HK-2 (cell line): ENCODE measurements at regions not wholly inside any gene's neighbourhood (a gene's known extent, or its start where the extent isn't known, plus 50 kb on each side); places are given as distances from the start of the nearest gene placed in this dataset.
"Not testable (repeated sequence)": the region's sequence is repeated elsewhere in the genome, so short reads cannot be mapped to it uniquely, and the experiment has no call there.

ENCODE experiments used
- DNase-seq: peaks from one replicate; pipeline ENCODE4 v3.0.0-alpha.2; 2018; ENCODE audit not compliant: unreplicated experiment

DNA sequence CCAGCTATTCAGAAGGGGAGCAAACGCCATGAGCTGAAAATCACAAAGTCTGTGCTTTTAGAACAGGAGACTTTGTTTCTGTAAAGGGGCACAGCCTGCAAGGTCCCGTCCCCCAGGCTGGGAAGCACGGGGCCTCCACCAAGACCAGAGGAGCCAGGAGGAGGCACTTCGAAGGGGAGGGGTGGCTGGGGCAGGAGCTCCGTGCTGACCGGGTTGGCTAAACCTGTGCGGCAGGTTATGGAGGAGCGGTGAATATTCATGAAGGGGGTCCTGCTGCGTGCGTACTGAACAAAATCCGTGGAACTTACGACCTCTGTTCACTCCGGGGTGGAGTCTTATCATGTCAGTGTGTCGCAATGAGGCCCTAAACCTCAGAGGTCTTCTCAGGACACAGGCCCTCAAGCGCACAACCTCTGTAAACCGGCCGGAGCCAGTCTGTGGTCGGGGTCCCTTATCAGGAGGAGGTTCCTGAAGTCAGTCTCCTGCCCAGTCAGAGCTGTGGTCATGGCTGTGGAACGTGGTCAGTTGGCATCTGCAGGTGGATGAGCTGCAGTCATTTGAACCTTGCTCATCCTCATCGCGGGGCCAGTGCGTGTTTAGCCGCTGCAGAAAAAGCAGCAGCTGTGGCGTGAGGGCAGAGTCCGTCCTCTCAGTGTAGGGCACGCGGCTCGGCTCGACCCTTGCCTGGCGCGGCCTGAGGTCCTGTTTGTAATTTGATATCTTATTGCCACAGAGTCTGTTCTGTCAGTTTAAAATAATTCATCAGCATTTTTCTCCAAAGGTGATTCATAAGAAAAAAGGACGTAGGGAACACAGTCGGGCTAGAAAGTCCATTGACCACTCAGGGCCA lies 5507.7 kb upstream of the TPTE start:
- not testable (repeated sequence) for DNase-seq

DNA sequence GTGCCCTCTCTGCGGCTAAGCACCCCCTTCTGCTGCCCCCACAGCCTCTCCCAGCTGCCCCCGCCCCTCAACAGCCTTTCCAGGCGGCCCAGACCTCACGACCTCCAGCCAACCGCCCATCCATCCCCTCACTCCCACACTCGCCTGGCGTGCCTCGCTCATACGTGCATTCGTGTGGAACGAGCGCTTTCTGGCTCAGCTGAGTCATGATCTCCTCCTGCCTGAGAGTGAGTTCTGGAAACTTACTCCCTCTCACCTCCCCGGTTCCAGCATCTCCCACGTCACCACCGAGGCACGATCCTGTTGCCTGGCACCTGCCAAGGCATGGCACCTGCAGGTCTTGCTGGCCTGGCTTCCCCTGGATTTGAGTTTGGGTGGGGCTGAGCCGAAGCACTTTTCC lies 5506.2 kb upstream of the TPTE start:
- not testable (repeated sequence) for DNase-seq

DNA sequence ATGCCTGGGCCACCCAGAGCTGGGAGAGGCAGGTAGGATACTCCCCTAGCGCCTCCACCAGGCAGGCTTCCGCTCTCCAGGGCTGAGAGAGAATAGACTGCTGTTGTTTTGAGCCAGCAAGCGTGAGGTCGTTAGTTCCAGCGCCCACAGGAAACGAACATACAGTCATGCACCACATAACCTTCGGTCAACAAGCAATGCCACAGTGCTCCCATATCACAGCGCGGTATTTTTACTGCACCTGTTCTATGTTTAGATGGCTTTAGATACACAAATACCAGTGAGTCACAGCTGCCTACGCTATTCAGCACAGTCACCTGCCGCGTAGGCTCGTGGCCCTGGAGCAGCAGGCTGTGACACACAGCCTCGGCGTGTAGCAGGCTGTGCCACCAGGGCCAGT lies 5502.3 kb upstream of the TPTE start:
- not testable (repeated sequence) for DNase-seq

DNA sequence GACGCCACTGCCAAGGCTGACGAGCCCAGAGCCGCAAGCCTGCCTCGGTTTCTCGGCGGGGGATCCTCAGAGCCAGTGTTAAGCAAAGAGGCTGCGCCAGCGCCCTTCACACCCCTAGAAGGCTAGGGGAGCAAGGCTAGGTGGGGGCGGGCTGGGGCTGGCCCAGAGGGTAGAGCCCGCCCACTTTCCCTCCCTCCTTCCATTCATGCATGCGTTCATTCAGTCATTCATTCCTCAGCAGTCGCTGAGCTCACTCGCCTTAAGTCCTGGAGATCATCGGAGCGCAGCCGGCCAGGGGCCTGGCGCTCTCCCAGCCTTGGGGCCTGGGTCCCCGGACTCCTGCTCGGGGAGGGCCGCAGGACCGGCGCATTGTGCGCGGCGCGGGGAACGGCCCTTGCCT lies 5499.6 kb upstream of the TPTE start:
- DNase-seq, result not testable (repeated sequence)

DNA sequence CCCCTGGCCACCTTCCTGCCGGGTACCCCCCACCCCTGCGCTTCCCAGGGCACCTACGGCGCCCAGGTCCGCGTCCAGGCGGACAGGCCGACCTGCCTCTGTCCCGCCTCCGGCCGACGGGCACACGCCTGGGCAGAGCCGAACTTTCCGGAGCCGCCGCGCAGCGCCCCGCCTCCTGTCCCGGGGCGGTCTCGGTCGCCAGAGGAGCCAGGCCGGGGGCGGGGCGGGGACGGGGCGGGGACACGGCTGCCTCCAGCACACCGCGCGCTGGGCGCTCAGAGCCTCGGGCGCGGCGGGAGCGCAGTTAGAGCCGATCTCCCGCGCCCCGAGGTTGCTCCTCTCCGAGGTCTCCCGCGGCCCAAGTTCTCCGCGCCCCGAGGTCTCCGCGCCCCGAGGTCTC lies 5499.1 kb upstream of the TPTE start:
- not testable (repeated sequence) for DNase-seq

DNA sequence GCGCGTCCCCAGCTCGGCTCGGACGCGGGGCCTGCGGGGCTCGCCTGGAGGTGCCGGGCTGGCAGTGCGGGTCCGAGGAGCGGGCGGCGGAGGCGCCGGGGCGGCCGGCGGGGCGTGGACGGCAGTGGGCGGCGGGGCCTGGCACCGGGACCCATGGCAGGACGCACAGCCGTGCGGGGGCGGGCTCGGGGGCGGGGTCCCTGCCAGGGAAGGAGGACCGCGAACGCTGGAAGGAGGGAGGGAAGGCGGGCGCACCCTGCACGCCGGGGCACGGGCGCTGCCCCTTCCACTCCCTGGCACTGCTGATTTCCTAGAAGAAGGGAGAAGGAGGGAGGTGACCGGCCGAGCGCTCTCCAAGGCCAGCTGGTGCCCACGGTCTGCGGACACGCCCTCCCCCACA lies 5498.6 kb upstream of the TPTE start:
- not testable (repeated sequence) for DNase-seq

DNA sequence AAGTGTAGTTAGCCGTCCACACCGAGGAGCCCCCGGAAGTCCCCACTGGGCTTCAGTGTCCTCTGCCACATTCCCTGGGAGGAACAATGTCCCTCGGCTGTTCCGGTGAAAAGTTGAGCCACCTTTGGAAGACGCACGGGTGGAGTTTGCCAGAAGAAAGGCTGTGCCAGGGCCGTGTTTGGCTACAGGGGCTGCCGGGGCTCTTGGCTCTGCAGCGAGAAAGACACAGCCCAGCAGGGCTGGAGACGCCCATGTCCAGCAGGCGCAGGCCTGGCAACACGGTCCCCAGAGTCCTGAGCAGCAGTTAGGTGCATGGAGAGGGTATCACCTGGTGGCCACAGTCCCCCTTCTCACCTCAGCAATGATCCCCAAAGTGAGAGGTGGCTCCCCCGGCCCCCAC lies 5486.2 kb upstream of the TPTE start:
- DNase-seq, result not testable (repeated sequence)

DNA sequence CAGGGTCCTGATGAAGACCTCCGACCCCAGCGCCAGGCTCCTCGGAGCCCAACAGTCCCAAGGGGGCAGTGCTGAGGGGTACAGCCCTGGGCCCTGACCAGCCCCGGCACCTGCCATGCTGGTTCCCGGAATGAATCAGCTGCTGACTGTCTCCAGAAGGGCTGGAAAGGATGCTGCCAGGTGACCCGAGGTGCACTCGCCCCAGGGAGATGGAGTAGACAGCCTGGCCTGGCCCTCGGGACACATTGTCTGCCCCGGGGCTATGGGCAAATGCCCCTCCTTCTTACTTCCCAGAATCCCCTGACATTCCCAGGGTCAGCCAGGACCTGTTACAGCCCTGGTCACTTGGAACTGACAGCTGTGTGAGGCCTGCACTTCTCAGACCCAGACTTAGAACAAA lies 5485.8 kb upstream of the TPTE start:
- DNase-seq, result not testable (repeated sequence)

DNA sequence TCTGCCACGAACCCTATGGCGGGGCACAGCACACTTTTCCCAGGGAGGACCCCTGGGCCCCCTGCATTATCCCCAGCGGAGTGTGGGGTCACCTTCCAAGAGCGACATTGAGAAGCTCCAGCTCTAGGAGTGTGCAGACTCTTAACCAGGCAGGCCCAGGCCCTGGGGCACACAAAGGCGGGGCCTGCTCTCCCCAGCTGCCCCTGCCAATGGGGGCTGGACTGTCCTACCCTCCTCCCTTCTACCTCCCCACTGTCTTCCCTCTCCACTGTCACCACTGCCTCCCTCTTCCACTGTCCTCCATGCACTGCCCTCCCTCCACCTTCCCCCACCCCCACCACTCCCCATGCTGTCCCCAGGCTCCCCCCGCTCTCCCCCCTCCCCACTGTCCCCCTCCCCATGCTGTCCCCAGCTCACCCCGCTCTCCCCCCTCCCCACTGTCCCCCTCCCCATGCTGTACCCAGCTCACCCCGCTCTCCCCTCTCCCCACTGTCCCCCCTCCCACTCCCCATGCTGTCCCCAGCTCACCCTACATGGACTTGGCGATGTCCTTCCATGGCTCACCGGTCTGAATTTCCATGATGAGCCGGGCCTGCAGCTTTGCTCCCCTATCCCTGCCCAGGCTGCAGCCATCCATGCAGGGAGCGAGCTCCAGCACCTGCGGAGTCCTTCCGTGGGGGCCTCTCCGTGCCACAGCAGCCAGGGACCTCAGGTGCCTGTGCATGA lies 5483.6 kb upstream of the TPTE start:
- not testable (repeated sequence) for DNase-seq

DNA sequence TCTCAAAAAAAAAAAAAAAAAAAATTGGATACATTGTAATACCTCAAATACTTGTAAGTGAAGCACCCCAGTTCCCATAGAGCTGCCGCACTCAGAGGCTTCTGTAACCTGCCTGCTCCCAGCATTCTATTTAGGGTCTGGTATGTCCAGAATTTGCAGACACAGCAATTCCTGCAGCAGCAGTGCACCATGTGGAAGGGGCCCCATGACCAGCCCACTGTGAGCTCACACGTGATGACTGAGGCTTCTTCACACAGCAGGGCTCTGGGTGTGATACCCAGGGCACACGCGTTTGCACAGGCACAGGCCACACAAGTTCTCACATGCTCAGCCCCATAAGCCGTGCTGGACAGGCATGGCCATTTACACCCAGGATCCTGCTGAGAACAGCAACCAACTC lies 5481.5 kb upstream of the TPTE start:
- DNase-seq, result not testable (repeated sequence)

DNA sequence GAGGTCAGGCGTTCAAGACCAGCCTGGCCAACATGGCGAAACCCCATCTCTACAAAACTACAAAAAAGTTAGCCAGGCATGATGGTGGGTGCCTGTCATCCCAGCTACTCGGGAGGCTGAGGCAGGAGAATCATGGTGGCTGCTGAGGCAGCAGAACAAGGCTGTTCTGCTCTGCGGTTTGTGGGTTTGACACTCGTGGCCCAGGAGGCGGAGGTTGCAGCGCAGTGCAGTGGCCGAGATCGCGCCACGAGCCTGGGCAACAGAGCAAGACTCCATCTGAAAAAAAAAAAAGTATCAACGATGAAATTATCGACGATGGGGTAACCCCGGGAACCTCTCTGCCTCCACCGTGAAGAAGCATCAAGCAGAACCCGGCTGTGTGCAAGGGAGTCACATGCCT lies 5478.8 kb upstream of the TPTE start:
- DNase-seq, result not testable (repeated sequence)

DNA sequence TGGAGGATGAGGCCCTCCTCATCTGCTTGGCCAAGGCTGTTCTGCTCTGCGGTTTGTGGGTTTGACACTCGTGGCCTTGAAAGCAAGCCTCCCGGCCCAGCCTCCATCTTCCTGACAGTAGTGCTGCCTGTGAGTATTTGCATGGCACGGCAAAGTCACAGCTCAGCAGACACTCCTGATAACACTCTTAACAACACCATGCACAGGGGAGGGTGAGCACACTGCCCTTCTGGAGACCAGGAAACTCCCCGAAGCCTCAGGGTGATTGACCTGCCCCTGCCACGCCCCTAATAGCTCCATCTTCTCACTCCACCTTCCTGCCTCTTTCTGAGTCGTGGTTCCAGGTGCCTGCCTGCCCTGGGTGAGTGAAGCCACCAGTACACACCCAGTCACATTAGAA lies 5476.6 kb upstream of the TPTE start:
- not testable (repeated sequence) for DNase-seq

DNA sequence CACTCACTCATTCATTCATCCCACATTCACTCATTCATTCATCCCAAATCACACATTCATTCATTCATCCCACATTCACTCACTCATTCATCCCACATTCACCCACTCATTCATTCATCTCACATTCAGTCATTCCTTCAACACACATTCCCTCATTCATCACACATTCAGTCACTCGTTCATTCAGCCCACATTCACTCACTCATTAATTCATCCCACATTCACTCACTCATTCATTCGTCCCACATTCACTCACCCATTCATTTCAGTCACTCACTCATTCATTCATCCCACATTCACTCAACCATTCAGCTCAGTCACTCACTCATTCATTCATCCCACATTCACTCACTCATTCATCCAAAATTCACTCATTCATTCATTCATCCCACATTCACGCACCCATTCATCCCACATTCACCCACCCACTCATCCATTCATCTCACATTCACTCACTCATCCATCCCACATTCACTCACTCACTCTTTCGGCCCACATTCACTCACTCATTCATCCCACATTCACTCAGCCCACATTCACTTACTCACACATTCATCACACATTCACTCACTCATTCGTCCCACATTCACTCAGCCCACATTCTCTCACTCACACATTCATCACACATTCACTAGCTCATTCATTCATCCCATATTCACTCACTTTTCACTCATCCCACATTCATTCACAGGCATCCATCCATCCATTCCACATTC lies 5469.9 kb upstream of the TPTE start:
- DNase-seq, result not testable (repeated sequence)

DNA sequence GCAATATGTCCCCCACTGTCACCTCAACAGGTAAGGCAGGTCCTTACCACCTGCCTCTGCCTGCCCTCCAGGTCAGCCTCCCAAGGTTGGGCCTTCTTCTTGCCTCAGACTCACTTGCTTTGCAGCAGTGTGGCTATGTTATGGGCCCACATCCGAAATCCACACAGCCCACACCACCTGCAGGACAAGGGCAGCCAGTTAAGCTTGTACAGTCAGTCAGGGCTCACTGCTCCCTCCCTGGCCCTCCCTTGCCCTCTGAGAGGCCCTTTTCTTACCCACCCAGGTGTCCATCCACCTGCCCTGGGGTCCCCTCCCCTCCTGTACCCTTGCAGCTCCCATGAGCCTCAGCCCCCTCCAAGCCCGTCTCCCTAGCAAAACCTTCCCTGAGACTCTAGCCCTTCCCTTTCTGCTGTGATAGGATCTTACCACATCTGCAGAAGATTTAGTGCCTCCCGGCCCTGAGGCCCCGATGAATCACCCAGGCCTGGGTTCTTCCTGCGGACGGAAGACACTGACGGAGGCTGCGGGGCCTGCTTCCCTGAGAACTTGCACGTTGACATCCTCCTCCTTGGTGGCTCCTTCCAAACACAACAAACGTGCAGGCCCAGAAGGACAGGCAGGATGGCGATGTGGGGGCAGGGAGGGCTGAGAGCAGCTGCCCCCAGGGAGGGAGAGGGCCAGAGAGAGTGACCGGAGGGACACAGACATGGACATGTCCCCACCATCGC lies 5466.2 kb upstream of the TPTE start:
- not testable (repeated sequence) for DNase-seq

DNA sequence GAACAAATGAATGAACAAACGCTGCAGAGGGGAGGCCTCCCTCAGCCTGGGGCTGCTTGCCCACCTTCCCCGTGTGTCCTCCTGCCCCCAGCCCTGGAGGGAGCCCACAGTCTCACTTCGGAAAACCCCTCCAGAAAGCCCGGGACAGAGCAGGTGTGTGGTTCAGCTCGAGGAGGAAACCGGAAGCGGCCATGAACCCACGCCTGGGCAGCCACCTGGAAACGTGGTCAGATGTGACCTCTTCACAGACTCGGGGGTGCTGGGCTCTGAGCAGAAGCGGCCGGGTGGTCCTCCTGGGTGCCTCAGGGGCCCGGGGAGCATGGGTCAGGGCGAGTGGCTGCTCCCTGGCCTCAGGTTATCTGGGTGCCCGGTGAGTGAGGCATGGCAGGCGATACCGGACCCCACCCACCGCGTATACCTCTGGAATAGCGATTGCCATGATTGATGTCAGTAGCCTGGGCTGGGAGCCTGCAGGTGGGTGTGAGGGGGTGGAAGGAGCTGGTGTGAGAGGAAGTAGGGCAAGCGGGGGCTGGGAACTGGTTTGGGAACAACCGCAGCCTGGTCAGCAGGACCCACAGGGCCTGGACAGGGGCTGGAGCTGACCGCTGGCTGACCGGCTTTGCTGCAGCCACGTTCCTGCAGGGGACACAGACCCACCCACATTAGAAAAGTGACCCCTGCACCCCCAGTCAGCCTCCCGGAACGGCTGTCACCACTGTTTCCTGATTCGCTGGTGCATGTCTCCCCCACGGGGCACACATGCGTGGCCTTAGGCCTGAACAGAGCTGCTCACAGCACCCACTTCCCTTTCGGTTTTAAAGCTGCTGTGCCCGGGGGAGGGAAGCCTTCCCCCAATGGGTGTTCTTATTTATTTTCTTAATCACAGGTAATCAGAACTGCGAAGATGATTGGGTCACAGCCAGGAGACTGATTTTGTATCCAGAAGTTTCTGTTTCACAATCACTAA lies 5465.1 kb upstream of the TPTE start:
- not testable (repeated sequence) for DNase-seq

DNA sequence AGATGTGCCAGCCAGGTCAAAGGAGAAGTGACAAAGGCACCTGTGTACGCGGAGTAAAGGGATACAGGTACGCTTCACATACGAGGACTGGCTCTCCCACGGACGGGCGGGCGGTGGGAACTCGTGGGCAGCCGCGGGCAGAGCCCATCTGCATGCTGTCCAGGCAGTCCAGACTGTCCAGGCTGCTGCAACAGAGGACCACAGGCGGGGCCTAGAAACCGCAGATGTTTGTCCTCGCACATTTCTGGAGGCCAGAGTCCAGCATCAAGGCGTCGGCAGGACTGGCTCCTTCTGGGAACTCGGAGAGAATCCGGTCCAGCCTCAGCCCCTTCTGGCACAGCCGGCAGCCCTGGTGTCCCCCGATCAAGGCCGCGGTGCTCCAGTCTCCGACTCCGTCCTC lies 5464.3 kb upstream of the TPTE start:
- not testable (repeated sequence) for DNase-seq

DNA sequence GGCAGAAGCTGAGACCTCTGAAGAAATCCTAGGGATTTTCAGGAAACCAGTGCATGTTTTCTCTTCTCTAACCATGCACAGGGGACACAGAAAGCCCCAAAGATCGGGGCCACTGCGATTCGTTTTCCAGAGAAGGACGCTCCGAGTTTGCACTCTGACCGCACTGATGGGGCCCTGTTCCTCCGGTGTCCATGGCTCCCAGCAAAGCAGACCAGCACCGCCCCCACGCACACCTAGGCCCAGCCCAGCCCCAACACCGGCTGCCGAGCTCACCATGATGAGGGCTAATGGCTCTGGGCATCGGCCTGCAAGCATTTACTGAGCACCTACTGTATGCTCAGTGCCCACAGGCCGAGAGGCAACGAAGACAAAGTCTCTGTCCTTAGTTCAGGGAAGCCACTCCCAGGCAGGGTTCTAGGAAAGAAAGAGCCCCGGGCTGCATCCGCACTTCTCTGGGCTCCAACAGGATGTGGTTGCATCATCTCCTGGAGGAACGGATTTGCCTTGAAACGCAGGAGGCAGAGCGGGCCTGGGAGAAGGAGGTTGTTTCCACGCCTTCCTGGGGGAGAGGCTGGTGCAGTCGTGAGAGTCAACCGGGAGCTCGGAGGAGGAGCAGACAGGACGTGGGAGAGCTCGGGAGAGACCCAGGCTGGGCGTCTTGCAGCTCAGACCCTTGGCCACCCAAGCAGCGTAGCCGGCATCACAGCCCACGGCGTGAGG lies 5460.9 kb upstream of the TPTE start:
- not testable (repeated sequence) for DNase-seq

DNA sequence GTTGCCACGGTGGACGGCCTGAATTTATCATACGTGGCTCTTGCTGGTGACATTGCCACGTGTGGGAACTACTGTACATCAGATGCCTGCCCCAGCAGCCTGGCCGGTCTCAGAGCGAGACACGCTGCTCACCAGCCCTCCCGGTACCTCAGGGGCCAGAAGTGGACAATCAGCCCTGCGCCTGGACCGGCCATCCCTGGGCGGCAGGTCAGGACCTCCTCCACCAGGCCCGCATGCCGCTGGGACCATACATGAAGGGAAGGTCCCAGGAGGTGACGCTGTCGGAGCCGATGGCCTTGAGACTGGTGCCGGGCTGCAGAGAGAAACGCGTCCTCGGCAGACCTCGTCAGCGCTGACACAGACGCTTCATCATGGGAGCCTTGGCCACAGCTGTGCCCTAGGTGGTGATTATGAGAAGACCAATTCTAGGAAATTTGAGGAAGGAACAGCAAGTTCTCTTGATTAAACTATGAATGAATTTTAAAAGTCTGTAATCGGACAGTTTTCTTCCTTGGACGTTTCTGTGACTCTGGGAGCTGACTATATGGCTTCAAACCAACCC lies 5456.7 kb upstream of the TPTE start:
- DNase-seq, result not testable (repeated sequence)
